ENCODE measurements at regions not wholly inside any gene's neighbourhood (a gene's known extent, or its start where the extent isn't known, plus 50 kb on each side); places are given as distances from the start of the nearest gene placed in this dataset.

GRCh38 chr12:126966498-126966897 is 1300.5 kb upstream of the TMEM132C start:
- TF ChIP-seq POLR2A (IDR thresholded peaks at IDR 0.05) (no peak), CTCF (IDR thresholded peaks at IDR 0.05) (no peak)
